ENCODE measurements at regions not wholly inside any gene's neighbourhood (a gene's known extent, or its start where the extent isn't known, plus 50 kb on each side); places are given as distances from the start of the nearest gene placed in this dataset.
"Not testable (repeated sequence)": the region's sequence is repeated elsewhere in the genome, so short reads cannot be mapped to it uniquely, and the experiment has no call there.

- H3K36me3 ChIP-seq (ENCODE audit: control insufficient read depth in 2 of 2, insufficient read depth in 2 of 2, low read length in 1 of 2): no peaks in the 10 kb centered on the region
- peaks cover 3 to 7% of the 10 kb centered on the region in 2 donors for H3K9me3 ChIP-seq (ENCODE audit: control insufficient read depth in 2 of 2, insufficient read depth in 1 of 2, low read length in 1 of 2)
- 89% methylated on average over 12 of the region's 12 CpGs for WGBS
- no peak for DNase-seq (ENCODE audit: low read depth in 6 of 9, low spot score in 9 of 9)
- no peaks in the 10 kb centered on the region for H3K27me3 ChIP-seq (ENCODE audit: control insufficient read depth in 2 of 2, insufficient read depth in 1 of 2, low read length in 1 of 2)
- no peaks in the 10 kb centered on the region for H3K4me1 ChIP-seq (ENCODE audit: control insufficient read depth in 2 of 2, insufficient read depth in 2 of 2, low read length in 2 of 2)
- no peak overlapping the region for H3K27ac ChIP-seq (ENCODE audit: low read depth in 1 of 2, low read length in 1 of 2)
- H3K4me3 ChIP-seq (ENCODE audit: low read length in 2 of 2): no peak overlapping the region
Observed at GRCh38 chr2:89818873-89819272, 1127.4 kb downstream of the RPIA start.

GRCh38 chr2:89819809-89820208, 1128.3 kb downstream of the RPIA start:
- no peak for DNase-seq (ENCODE audit: low read depth in 6 of 9, low spot score in 9 of 9)
- peaks cover 3 to 7% of the 10 kb centered on the region in 2 donors for H3K9me3 ChIP-seq (ENCODE audit: control insufficient read depth in 2 of 2, insufficient read depth in 1 of 2, low read length in 1 of 2)
- 92% methylated on average over 2 of the region's 2 CpGs for WGBS
- no peaks in the 10 kb centered on the region for H3K27me3 ChIP-seq (ENCODE audit: control insufficient read depth in 2 of 2, insufficient read depth in 1 of 2, low read length in 1 of 2)
- no peak overlapping the region for H3K4me3 ChIP-seq (ENCODE audit: low read length in 2 of 2)
- no peak overlapping the region for H3K27ac ChIP-seq (ENCODE audit: low read depth in 1 of 2, low read length in 1 of 2)
- H3K36me3 ChIP-seq (ENCODE audit: control insufficient read depth in 2 of 2, insufficient read depth in 2 of 2, low read length in 1 of 2): no peaks in the 10 kb centered on the region
- no peaks in the 10 kb centered on the region for H3K4me1 ChIP-seq (ENCODE audit: control insufficient read depth in 2 of 2, insufficient read depth in 2 of 2, low read length in 2 of 2)

- 76% methylated on average over 9 of the region's 9 CpGs for WGBS
- H3K4me1 ChIP-seq (ENCODE audit: control insufficient read depth in 2 of 2, insufficient read depth in 2 of 2, low read length in 2 of 2): no peaks in the 10 kb centered on the region
- DNase-seq (ENCODE audit: low read depth in 6 of 9, low spot score in 9 of 9): no peak
- no peaks in the 10 kb centered on the region for H3K27me3 ChIP-seq (ENCODE audit: control insufficient read depth in 2 of 2, insufficient read depth in 1 of 2, low read length in 1 of 2)
- no peaks in the 10 kb centered on the region for H3K36me3 ChIP-seq (ENCODE audit: control insufficient read depth in 2 of 2, insufficient read depth in 2 of 2, low read length in 1 of 2)
- H3K9me3 ChIP-seq (ENCODE audit: control insufficient read depth in 2 of 2, insufficient read depth in 1 of 2, low read length in 1 of 2): peaks cover 3 to 8% of the 10 kb centered on the region in 2 donors
- H3K4me3 ChIP-seq (ENCODE audit: low read length in 2 of 2): no peak overlapping the region
- H3K27ac ChIP-seq (ENCODE audit: low read depth in 1 of 2, low read length in 1 of 2): no peak overlapping the region
Observed at GRCh38 chr2:89820248-89820647, 1128.8 kb downstream of the RPIA start.

GRCh38 chr2:89821455-89821945, 1130.0 kb downstream of the RPIA start:
- H3K27ac ChIP-seq (ENCODE audit: low read depth in 1 of 2, low read length in 1 of 2): no peak overlapping the region
- WGBS: 76% methylated on average over 8 of the region's 8 CpGs
- H3K4me3 ChIP-seq (ENCODE audit: low read length in 2 of 2): no peak overlapping the region
- H3K36me3 ChIP-seq (ENCODE audit: control insufficient read depth in 2 of 2, insufficient read depth in 2 of 2, low read length in 1 of 2): no peaks in the 10 kb centered on the region
- no peaks in the 10 kb centered on the region for H3K4me1 ChIP-seq (ENCODE audit: control insufficient read depth in 2 of 2, insufficient read depth in 2 of 2, low read length in 2 of 2)
- DNase-seq (ENCODE audit: low read depth in 6 of 9, low spot score in 9 of 9): no peak
- no peaks in the 10 kb centered on the region for H3K27me3 ChIP-seq (ENCODE audit: control insufficient read depth in 2 of 2, insufficient read depth in 1 of 2, low read length in 1 of 2)
- H3K9me3 ChIP-seq (ENCODE audit: control insufficient read depth in 2 of 2, insufficient read depth in 1 of 2, low read length in 1 of 2): peaks cover 3 to 8% of the 10 kb centered on the region in 2 donors

GRCh38 chr2:89822342-89822741, 1130.9 kb downstream of the RPIA start:
- not testable (repeated sequence) for H3K4me1 ChIP-seq (ENCODE audit: control insufficient read depth in 2 of 2, insufficient read depth in 2 of 2, low read length in 2 of 2); H3K4me3 ChIP-seq (ENCODE audit: low read length in 2 of 2); H3K27ac ChIP-seq (ENCODE audit: low read depth in 1 of 2, low read length in 1 of 2); H3K36me3 ChIP-seq (ENCODE audit: control insufficient read depth in 2 of 2, insufficient read depth in 2 of 2, low read length in 1 of 2); DNase-seq (ENCODE audit: low read depth in 6 of 9, low spot score in 9 of 9); H3K27me3 ChIP-seq (ENCODE audit: control insufficient read depth in 2 of 2, insufficient read depth in 1 of 2, low read length in 1 of 2)
- WGBS: 81% methylated on average over 11 of the region's 11 CpGs
- H3K9me3 ChIP-seq (ENCODE audit: control insufficient read depth in 2 of 2, insufficient read depth in 1 of 2, low read length in 1 of 2): peaks cover 3 to 12% of the 10 kb centered on the region in 2 donors

GRCh38 chr2:89823556-89823955, 1132.1 kb downstream of the RPIA start:
- 69% methylated on average over 5 of the region's 5 CpGs for WGBS
- H3K9me3 ChIP-seq (ENCODE audit: control insufficient read depth in 2 of 2, insufficient read depth in 1 of 2, low read length in 1 of 2): peaks cover under 1 to 10% of the 10 kb centered on the region in 2 donors

GRCh38 chr2:89825034-89825433, 1133.6 kb downstream of the RPIA start:
- no peaks in the 10 kb centered on the region for H3K27me3 ChIP-seq (ENCODE audit: control insufficient read depth in 2 of 2, insufficient read depth in 1 of 2, low read length in 1 of 2)
- no peaks in the 10 kb centered on the region for H3K4me1 ChIP-seq (ENCODE audit: control insufficient read depth in 2 of 2, insufficient read depth in 2 of 2, low read length in 2 of 2)
- peaks cover 0 to 9% of the 10 kb centered on the region in 2 donors for H3K9me3 ChIP-seq (ENCODE audit: control insufficient read depth in 2 of 2, insufficient read depth in 1 of 2, low read length in 1 of 2)
- H3K36me3 ChIP-seq (ENCODE audit: control insufficient read depth in 2 of 2, insufficient read depth in 2 of 2, low read length in 1 of 2): no peaks in the 10 kb centered on the region
- no peak overlapping the region for H3K4me3 ChIP-seq (ENCODE audit: low read length in 2 of 2)
- DNase-seq (ENCODE audit: low read depth in 6 of 9, low spot score in 9 of 9): no peak
- no peak overlapping the region for H3K27ac ChIP-seq (ENCODE audit: low read depth in 1 of 2, low read length in 1 of 2)
- WGBS: 87% methylated on average over 8 of the region's 8 CpGs

More at GRCh38 chr2:89823556-89823955, 1132.1 kb downstream of the RPIA start:
- Histone ChIP-seq H3K27me3 (ENCODE audit: control insufficient read depth in 2 of 2, insufficient read depth in 1 of 2, low read length in 1 of 2) (no peaks in the 10 kb centered on the region), H3K27ac (ENCODE audit: low read depth in 1 of 2, low read length in 1 of 2) (no peak overlapping the region), H3K4me1 (ENCODE audit: control insufficient read depth in 2 of 2, insufficient read depth in 2 of 2, low read length in 2 of 2) (no peaks in the 10 kb centered on the region), H3K4me3 (ENCODE audit: low read length in 2 of 2) (no peak overlapping the region), H3K36me3 (ENCODE audit: control insufficient read depth in 2 of 2, insufficient read depth in 2 of 2, low read length in 1 of 2) (no peaks in the 10 kb centered on the region)
- DNase-seq (ENCODE audit: low read depth in 6 of 9, low spot score in 9 of 9): no peak

GRCh38 chr2:89826741-89827140, 1135.3 kb downstream of the RPIA start:
- H3K36me3 ChIP-seq (ENCODE audit: control insufficient read depth in 2 of 2, insufficient read depth in 2 of 2, low read length in 1 of 2); DNase-seq (ENCODE audit: low read depth in 6 of 9, low spot score in 9 of 9); H3K4me1 ChIP-seq (ENCODE audit: control insufficient read depth in 2 of 2, insufficient read depth in 2 of 2, low read length in 2 of 2); H3K27ac ChIP-seq (ENCODE audit: low read depth in 1 of 2, low read length in 1 of 2); H3K27me3 ChIP-seq (ENCODE audit: control insufficient read depth in 2 of 2, insufficient read depth in 1 of 2, low read length in 1 of 2); H3K4me3 ChIP-seq (ENCODE audit: low read length in 2 of 2): not testable (repeated sequence)
- WGBS: 82% methylated on average over 9 of the region's 9 CpGs
- H3K9me3 ChIP-seq (ENCODE audit: control insufficient read depth in 2 of 2, insufficient read depth in 1 of 2, low read length in 1 of 2): peaks cover 0 to 12% of the 10 kb centered on the region in 2 donors

GRCh38 chr2:89827829-89828228, 1136.4 kb downstream of the RPIA start:
- not testable (repeated sequence) for DNase-seq (ENCODE audit: low read depth in 6 of 9, low spot score in 9 of 9); H3K36me3 ChIP-seq (ENCODE audit: control insufficient read depth in 2 of 2, insufficient read depth in 2 of 2, low read length in 1 of 2); H3K4me1 ChIP-seq (ENCODE audit: control insufficient read depth in 2 of 2, insufficient read depth in 2 of 2, low read length in 2 of 2); H3K4me3 ChIP-seq (ENCODE audit: low read length in 2 of 2); H3K27me3 ChIP-seq (ENCODE audit: control insufficient read depth in 2 of 2, insufficient read depth in 1 of 2, low read length in 1 of 2); H3K27ac ChIP-seq (ENCODE audit: low read depth in 1 of 2, low read length in 1 of 2)
- peaks cover 0 to 16% of the 10 kb centered on the region in 2 donors for H3K9me3 ChIP-seq (ENCODE audit: control insufficient read depth in 2 of 2, insufficient read depth in 1 of 2, low read length in 1 of 2)
- 74% methylated on average over 2 of the region's 2 CpGs for WGBS

GRCh38 chr2:89828416-89828815, 1136.9 kb downstream of the RPIA start:
- not testable (repeated sequence) for DNase-seq (ENCODE audit: low read depth in 6 of 9, low spot score in 9 of 9); H3K27me3 ChIP-seq (ENCODE audit: control insufficient read depth in 2 of 2, insufficient read depth in 1 of 2, low read length in 1 of 2); H3K27ac ChIP-seq (ENCODE audit: low read depth in 1 of 2, low read length in 1 of 2); H3K4me1 ChIP-seq (ENCODE audit: control insufficient read depth in 2 of 2, insufficient read depth in 2 of 2, low read length in 2 of 2); H3K4me3 ChIP-seq (ENCODE audit: low read length in 2 of 2); H3K36me3 ChIP-seq (ENCODE audit: control insufficient read depth in 2 of 2, insufficient read depth in 2 of 2, low read length in 1 of 2)
- H3K9me3 ChIP-seq (ENCODE audit: control insufficient read depth in 2 of 2, insufficient read depth in 1 of 2, low read length in 1 of 2): peaks cover 0 to 16% of the 10 kb centered on the region in 2 donors
- WGBS: 75% methylated on average over 4 of the region's 4 CpGs
